ENCODE measurements at regions not wholly inside any gene's neighbourhood (a gene's known extent, or its start where the extent isn't known, plus 50 kb on each side); places are given as distances from the start of the nearest gene placed in this dataset.
A peak's percentile ranks its signal among the peaks of the same experiment; 100 is the strongest.

- TF ChIP-seq CTCF (IDR thresholded peaks at IDR 0.05; ENCODE audit: insufficient read depth, low read length, severe bottlenecking) = no peak
Measured at GRCh38 chr6:22965889-22966288, 396.5 kb downstream of the HDGFL1 start.

GRCh38 chr6:22966691-22967422 lies 397.5 kb downstream of the HDGFL1 start:
- no peaks in the 10 kb centered on the region for H3K36me3 ChIP-seq (ENCODE audit: control insufficient read depth, insufficient read depth, low read length)
- DNase-seq (ENCODE audit: low read depth) (no peak), FAIRE-seq (no peak)
- H3K4me3 ChIP-seq (ENCODE audit: low read depth, low read length) = no peak overlapping the region
- H3K27me3 ChIP-seq (ENCODE audit: control insufficient read depth, insufficient read depth, low read length) = no peaks in the 10 kb centered on the region
- TF ChIP-seq CTCF (IDR thresholded peaks at IDR 0.05; ENCODE audit: insufficient read depth, low read length, severe bottlenecking) = no peak

More at GRCh38 chr6:22965889-22966288, 396.5 kb downstream of the HDGFL1 start:
- FAIRE-seq = no peak
- DNase-seq (ENCODE audit: low read depth) = peak; percentile 20
- H3K4me3 ChIP-seq (ENCODE audit: low read depth, low read length) = no peak overlapping the region
- H3K27me3 ChIP-seq (ENCODE audit: control insufficient read depth, insufficient read depth, low read length) = no peaks in the 10 kb centered on the region
- H3K36me3 ChIP-seq (ENCODE audit: control insufficient read depth, insufficient read depth, low read length) = no peaks in the 10 kb centered on the region

- FAIRE-seq = no peak
- Histone ChIP-seq H3K27me3 (ENCODE audit: control insufficient read depth, insufficient read depth, low read length) (no peaks in the 10 kb centered on the region), H3K4me3 (ENCODE audit: low read depth, low read length) (no peak overlapping the region), H3K36me3 (ENCODE audit: control insufficient read depth, insufficient read depth, low read length) (no peaks in the 10 kb centered on the region)
- no peak for TF ChIP-seq CTCF (IDR thresholded peaks at IDR 0.05; ENCODE audit: insufficient read depth, low read length, severe bottlenecking)
- no peak for DNase-seq (ENCODE audit: low read depth)
Measured at GRCh38 chr6:22970004-22970403, 400.6 kb downstream of the HDGFL1 start.

- Histone ChIP-seq H3K4me3 (ENCODE audit: low read depth, low read length) (no peak overlapping the region), H3K27me3 (ENCODE audit: control insufficient read depth, insufficient read depth, low read length) (no peaks in the 10 kb centered on the region), H3K36me3 (ENCODE audit: control insufficient read depth, insufficient read depth, low read length) (no peaks in the 10 kb centered on the region)
- FAIRE-seq (no peak), DNase-seq (ENCODE audit: low read depth) (no peak)
- no peak for TF ChIP-seq CTCF (IDR thresholded peaks at IDR 0.05; ENCODE audit: insufficient read depth, low read length, severe bottlenecking)
Measured at GRCh38 chr6:22972771-22973170, 403.4 kb downstream of the HDGFL1 start.

GRCh38 chr6:22975079-22975478 lies 405.7 kb downstream of the HDGFL1 start:
- no peak for TF ChIP-seq CTCF (IDR thresholded peaks at IDR 0.05; ENCODE audit: insufficient read depth, low read length, severe bottlenecking)
- Histone ChIP-seq H3K27me3 (ENCODE audit: control insufficient read depth, insufficient read depth, low read length) (no peaks in the 10 kb centered on the region), H3K36me3 (ENCODE audit: control insufficient read depth, insufficient read depth, low read length) (no peaks in the 10 kb centered on the region), H3K4me3 (ENCODE audit: low read depth, low read length) (no peak overlapping the region)
- FAIRE-seq (no peak), DNase-seq (ENCODE audit: low read depth) (no peak)

- no peak for TF ChIP-seq CTCF (IDR thresholded peaks at IDR 0.05; ENCODE audit: insufficient read depth, low read length, severe bottlenecking)
- no peak for FAIRE-seq
- Histone ChIP-seq H3K36me3 (ENCODE audit: control insufficient read depth, insufficient read depth, low read length) (no peaks in the 10 kb centered on the region), H3K4me3 (ENCODE audit: low read depth, low read length) (no peak overlapping the region), H3K27me3 (ENCODE audit: control insufficient read depth, insufficient read depth, low read length) (no peaks in the 10 kb centered on the region)
- DNase-seq (ENCODE audit: low read depth) = peak; percentile 30
Measured at GRCh38 chr6:22980446-22980845, 411.1 kb downstream of the HDGFL1 start.

Measured in bronchial epithelial cell (primary cell).